Caco-2 (cell line): ENCODE measurements at regions not wholly inside any gene's neighbourhood (a gene's known extent, or its start where the extent isn't known, plus 50 kb on each side); places are given as distances from the start of the nearest gene placed in this dataset.

ENCODE experiments used
- BruUV-seq: library from RNA; stranded (reverse); fragments of 400-500 nt; replicated peaks from 2 replicates; lab custom pipeline; 2021; lab: Mats Ljungman, UMichigan
- CTCF ChIA-PET: fragments of 300-600 bp; sonication (Branson Sonifier 250); formaldehyde crosslinking; loops from one replicate; lab custom pipeline; 2022; ENCODE audit warnings: antibody characterized with exemption; lab: Charles Lee
- POLR2A ChIA-PET: fragments of 300-600 bp; sonication (Branson Sonifier 250); formaldehyde crosslinking; loops from one replicate; lab custom pipeline; 2022; ENCODE audit warnings: antibody characterized with exemption; lab: Charles Lee
- DNase-seq, 2 experiments: peaks; one replicate each; pipeline versions ENCODE4 v3.0.0 to v3.0.0-alpha.2; 2020 to 2022
- H3K27me3 ChIP-seq: replicated peaks from 2 replicates; pipeline ENCODE4 v1.6.0; 2011; ENCODE audit warnings: low read length; ENCODE audit not compliant: control insufficient read depth, insufficient read depth
- H3K36me3 ChIP-seq: 2 replicates; pipeline ENCODE4 v1.5.1; 2011; ENCODE audit warnings: low read length; ENCODE audit not compliant: control insufficient read depth, insufficient read depth
- H3K4me1 ChIP-seq: fragments of 250-450 bp; sonication (Bioruptor Pico); 2 replicates; pipeline ENCODE4 v1.5.1; 2020; ENCODE audit warnings: mild to moderate bottlenecking
- H3K4me3 ChIP-seq: 2 replicates; pipeline ENCODE4 v1.5.1; 2011; ENCODE audit warnings: low read depth, mild to moderate bottlenecking, control low read depth, low read length
- H3K9me3 ChIP-seq: fragments of 250-450 bp; sonication (Bioruptor Pico); 2 replicates; pipeline ENCODE4 v1.5.1; 2020; ENCODE audit warnings: mild to moderate bottlenecking, moderate library complexity
- H3K27ac Mint-ChIP-seq: one replicate; pipeline ENCODE4 v1.8.0; 2022; ENCODE audit warnings: mixed read lengths; ENCODE audit not compliant: unreplicated experiment
- H3K27me3 Mint-ChIP-seq: one replicate; pipeline ENCODE4 v1.8.0; 2022; ENCODE audit warnings: mixed read lengths; ENCODE audit not compliant: insufficient read depth, unreplicated experiment
- H3K36me3 Mint-ChIP-seq: one replicate; pipeline ENCODE4 v1.8.0; 2022; ENCODE audit warnings: mild to moderate bottlenecking, mixed read lengths; ENCODE audit not compliant: insufficient read depth, unreplicated experiment
- H3K4me1 Mint-ChIP-seq: one replicate; pipeline ENCODE4 v1.8.0; 2022; ENCODE audit warnings: low read depth, mixed read lengths; ENCODE audit not compliant: unreplicated experiment
- H3K4me3 Mint-ChIP-seq: one replicate; pipeline ENCODE4 v1.8.0; 2022; ENCODE audit warnings: mild to moderate bottlenecking, moderate library complexity, mixed read lengths; ENCODE audit not compliant: unreplicated experiment
- H3K9me3 Mint-ChIP-seq: one replicate; pipeline ENCODE4 v1.8.0; 2022; ENCODE audit warnings: mixed read lengths; ENCODE audit not compliant: unreplicated experiment
- intact Hi-C: fragments of 100-400 bp; cut with micrococcal nuclease; formaldehyde crosslinking; loops from one replicate; pipeline ENCODE4 v1.10.0; 2022; ENCODE audit not compliant: unreplicated experiment
- TF ChIP-seq, protein P1 (sequence below), 2 experiments: fragments of 200-600 bp in 1 of 2; IDR thresholded peaks; 1 replicate in 1 of 2; 2 replicates in 1 of 2; pipeline versions ENCODE4 v1.5.1 to v1.8.0; 2011 to 2022; ENCODE audit warnings: antibody characterized with exemption in 1 of 2, control low read depth in 1 of 2, inconsistent platforms in 1 of 2, low read depth in 1 of 2, low read length in 1 of 2, mild to moderate bottlenecking in 1 of 2, moderate library complexity in 1 of 2; ENCODE audit not compliant: insufficient read depth in 1 of 2, severe bottlenecking in 1 of 2, unreplicated experiment in 1 of 2

- ChIA-PET POLR2A (no interaction called here), CTCF (no interaction called here)
- Histone ChIP-seq H3K36me3 (no peaks in the 10 kb centered on the region), H3K4me1 (no peaks in the 10 kb centered on the region), H3K9me3 (no peaks in the 10 kb centered on the region), H3K27me3 (no peaks in the 10 kb centered on the region), H3K4me3 (no peak overlapping the region)
- no peak for DNase-seq
- no TSS peak for BruUV-seq
- no peaks in the 10 kb centered on the region for H3K4me1 Mint-ChIP-seq
- H3K27me3 Mint-ChIP-seq = peaks cover 4% of the 10 kb centered on the region
- intact Hi-C loops = no loop called here
- TF ChIP-seq, protein P1, sequence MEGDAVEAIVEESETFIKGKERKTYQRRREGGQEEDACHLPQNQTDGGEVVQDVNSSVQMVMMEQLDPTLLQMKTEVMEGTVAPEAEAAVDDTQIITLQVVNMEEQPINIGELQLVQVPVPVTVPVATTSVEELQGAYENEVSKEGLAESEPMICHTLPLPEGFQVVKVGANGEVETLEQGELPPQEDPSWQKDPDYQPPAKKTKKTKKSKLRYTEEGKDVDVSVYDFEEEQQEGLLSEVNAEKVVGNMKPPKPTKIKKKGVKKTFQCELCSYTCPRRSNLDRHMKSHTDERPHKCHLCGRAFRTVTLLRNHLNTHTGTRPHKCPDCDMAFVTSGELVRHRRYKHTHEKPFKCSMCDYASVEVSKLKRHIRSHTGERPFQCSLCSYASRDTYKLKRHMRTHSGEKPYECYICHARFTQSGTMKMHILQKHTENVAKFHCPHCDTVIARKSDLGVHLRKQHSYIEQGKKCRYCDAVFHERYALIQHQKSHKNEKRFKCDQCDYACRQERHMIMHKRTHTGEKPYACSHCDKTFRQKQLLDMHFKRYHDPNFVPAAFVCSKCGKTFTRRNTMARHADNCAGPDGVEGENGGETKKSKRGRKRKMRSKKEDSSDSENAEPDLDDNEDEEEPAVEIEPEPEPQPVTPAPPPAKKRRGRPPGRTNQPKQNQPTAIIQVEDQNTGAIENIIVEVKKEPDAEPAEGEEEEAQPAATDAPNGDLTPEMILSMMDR (IDR thresholded peaks at IDR 0.05; ENCODE audit: insufficient read depth in 1 of 2, low read depth in 1 of 2, low read length in 1 of 2, severe bottlenecking in 1 of 2, unreplicated experiment in 1 of 2) = no peak
- no peaks in the 10 kb centered on the region for H3K36me3 Mint-ChIP-seq
- H3K27ac Mint-ChIP-seq = no peak overlapping the region
- no peak overlapping the region for H3K4me3 Mint-ChIP-seq
- peaks cover 11% of the 10 kb centered on the region for H3K9me3 Mint-ChIP-seq
Measured at GRCh38 chr19:28574212-28574611, 638.7 kb downstream of the UQCRFS1 start.

- POLR2A ChIA-PET = no interaction called here
Measured at GRCh38 chr19:28569132-28570131, 643.5 kb downstream of the UQCRFS1 start.

DNA sequence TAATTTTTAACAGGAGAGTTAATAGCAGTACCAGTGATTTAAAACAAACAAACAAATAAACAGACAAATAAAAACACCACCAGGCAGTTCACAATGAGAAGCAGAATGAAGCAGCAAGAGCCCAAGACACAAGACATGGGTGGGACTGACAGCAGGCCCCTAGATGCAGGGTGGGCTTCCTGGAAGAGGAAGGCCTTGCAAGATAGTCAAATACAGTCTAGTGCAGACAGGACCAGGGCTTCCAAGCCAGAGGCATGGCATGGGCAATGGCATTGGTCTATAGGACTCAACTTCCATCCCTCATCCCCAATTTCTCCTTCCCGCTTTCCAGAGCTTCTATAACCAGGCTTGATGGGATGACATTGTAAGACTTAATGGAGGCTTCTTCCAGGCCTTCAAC is 645.1 kb downstream of the UQCRFS1 start:
- no peak overlapping the region for H3K4me3 ChIP-seq
- CTCF ChIA-PET = no interaction called here
- no TSS peak for BruUV-seq
- POLR2A ChIA-PET = no interaction called here
- TF ChIP-seq, protein P1 (IDR thresholded peaks at IDR 0.05; ENCODE audit: insufficient read depth in 1 of 2, low read depth in 1 of 2, low read length in 1 of 2, severe bottlenecking in 1 of 2, unreplicated experiment in 1 of 2) = no peak
- no peak overlapping the region for H3K4me3 Mint-ChIP-seq
- intact Hi-C loops = no loop called here
- H3K36me3 ChIP-seq = no peaks in the 10 kb centered on the region
- H3K4me1 Mint-ChIP-seq = no peaks in the 10 kb centered on the region
- no peak for DNase-seq
- no peaks in the 10 kb centered on the region for H3K4me1 ChIP-seq
- H3K27me3 ChIP-seq = no peaks in the 10 kb centered on the region
- no peaks in the 10 kb centered on the region for H3K36me3 Mint-ChIP-seq
- H3K9me3 Mint-ChIP-seq = no peaks in the 10 kb centered on the region
- no peaks in the 10 kb centered on the region for H3K9me3 ChIP-seq
- H3K27me3 Mint-ChIP-seq = peaks cover 4% of the 10 kb centered on the region
- no peak overlapping the region for H3K27ac Mint-ChIP-seq

More at GRCh38 chr19:28569132-28570131, 643.5 kb downstream of the UQCRFS1 start:
- no peaks in the 10 kb centered on the region for H3K36me3 Mint-ChIP-seq
- Histone ChIP-seq H3K9me3 (no peaks in the 10 kb centered on the region), H3K36me3 (no peaks in the 10 kb centered on the region), H3K4me1 (no peaks in the 10 kb centered on the region), H3K4me3 (no peak overlapping the region), H3K27me3 (no peaks in the 10 kb centered on the region)
- no peaks in the 10 kb centered on the region for H3K4me1 Mint-ChIP-seq
- H3K9me3 Mint-ChIP-seq = peaks cover 4% of the 10 kb centered on the region
- DNase-seq = no peak
- H3K27ac Mint-ChIP-seq = no peak overlapping the region
- H3K27me3 Mint-ChIP-seq = peaks cover 4% of the 10 kb centered on the region
- no TSS peak for BruUV-seq
- no peak overlapping the region for H3K4me3 Mint-ChIP-seq
- TF ChIP-seq, protein P1 (IDR thresholded peaks at IDR 0.05; ENCODE audit: insufficient read depth in 1 of 2, low read depth in 1 of 2, low read length in 1 of 2, severe bottlenecking in 1 of 2, unreplicated experiment in 1 of 2) = no peak
- CTCF ChIA-PET = no interaction called here
- intact Hi-C loops = no loop called here
